ENCODE measurements at regions not wholly inside any gene's neighbourhood (a gene's known extent, or its start where the extent isn't known, plus 50 kb on each side); places are given as distances from the start of the nearest gene placed in this dataset.

DNA sequence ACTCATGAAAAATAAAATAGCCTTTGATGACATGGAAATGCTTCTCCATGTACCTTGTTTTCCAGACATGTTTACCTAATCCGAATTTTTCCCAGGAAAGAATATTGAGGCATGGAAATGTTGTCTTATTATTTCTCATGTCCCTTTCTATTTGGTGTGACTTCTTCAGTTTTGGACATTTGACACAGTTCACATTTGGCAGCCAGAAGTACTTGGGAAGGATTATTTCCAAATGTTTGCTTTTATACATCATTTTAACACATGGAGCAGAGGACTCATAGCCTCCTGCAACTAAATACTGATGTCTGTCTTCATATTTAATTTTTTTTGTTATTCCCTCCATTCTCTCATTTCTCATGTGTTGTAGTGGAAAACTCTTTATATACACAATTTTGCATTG, 94.3 kb downstream of the POSTN start:
- no peaks in the 10 kb centered on the region for H3K27me3 Mint-ChIP-seq (ENCODE audit: insufficient read depth, low read depth, poor library complexity)
- no peaks in the 10 kb centered on the region; the same call in 2 of the 3 replicates for H3K4me1 Mint-ChIP-seq
- DNase-seq (ENCODE audit: low spot score) (no peak), ATAC-seq (no peak)
- no peak overlapping the region for H3K27ac ChIP-seq (ENCODE audit: low read depth)
- no peaks in the 10 kb centered on the region for H3F3A ChIP-seq (replicated peaks; ENCODE audit: low read depth)
- no peak overlapping the region for H3K4me3 ChIP-seq
- H3K4me3 Mint-ChIP-seq, result no peak overlapping the region
- no peaks in the 10 kb centered on the region for H4K20me1 ChIP-seq (replicated peaks; ENCODE audit: insufficient read depth)
- H3K36me3 Mint-ChIP-seq (ENCODE audit: low read depth), result peaks cover 2% of the 10 kb centered on the region; the same call in 1 of the 3 replicates
- no peaks in the 10 kb centered on the region; the same call in 1 of the 3 replicates for H3K9me3 Mint-ChIP-seq
- no peaks in the 10 kb centered on the region for H3K27me3 ChIP-seq (ENCODE audit: insufficient read depth)
- no peak overlapping the region for H3K27ac Mint-ChIP-seq
- H3K9me2 ChIP-seq (ENCODE audit: insufficient read depth), result no peaks in the 10 kb centered on the region
- H3K79me2 ChIP-seq (replicated peaks; ENCODE audit: insufficient read depth), result no peaks in the 10 kb centered on the region
- TF ChIP-seq, protein P1, sequence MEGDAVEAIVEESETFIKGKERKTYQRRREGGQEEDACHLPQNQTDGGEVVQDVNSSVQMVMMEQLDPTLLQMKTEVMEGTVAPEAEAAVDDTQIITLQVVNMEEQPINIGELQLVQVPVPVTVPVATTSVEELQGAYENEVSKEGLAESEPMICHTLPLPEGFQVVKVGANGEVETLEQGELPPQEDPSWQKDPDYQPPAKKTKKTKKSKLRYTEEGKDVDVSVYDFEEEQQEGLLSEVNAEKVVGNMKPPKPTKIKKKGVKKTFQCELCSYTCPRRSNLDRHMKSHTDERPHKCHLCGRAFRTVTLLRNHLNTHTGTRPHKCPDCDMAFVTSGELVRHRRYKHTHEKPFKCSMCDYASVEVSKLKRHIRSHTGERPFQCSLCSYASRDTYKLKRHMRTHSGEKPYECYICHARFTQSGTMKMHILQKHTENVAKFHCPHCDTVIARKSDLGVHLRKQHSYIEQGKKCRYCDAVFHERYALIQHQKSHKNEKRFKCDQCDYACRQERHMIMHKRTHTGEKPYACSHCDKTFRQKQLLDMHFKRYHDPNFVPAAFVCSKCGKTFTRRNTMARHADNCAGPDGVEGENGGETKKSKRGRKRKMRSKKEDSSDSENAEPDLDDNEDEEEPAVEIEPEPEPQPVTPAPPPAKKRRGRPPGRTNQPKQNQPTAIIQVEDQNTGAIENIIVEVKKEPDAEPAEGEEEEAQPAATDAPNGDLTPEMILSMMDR (conservative IDR thresholded peaks at IDR 0.05; ENCODE audit: low read depth in 2 of 2), result no peak
- no peak for TF ChIP-seq EZH2 (IDR thresholded peaks at IDR 0.05; ENCODE audit: low read depth, unreplicated experiment)
- TF ChIP-seq, protein P2, sequence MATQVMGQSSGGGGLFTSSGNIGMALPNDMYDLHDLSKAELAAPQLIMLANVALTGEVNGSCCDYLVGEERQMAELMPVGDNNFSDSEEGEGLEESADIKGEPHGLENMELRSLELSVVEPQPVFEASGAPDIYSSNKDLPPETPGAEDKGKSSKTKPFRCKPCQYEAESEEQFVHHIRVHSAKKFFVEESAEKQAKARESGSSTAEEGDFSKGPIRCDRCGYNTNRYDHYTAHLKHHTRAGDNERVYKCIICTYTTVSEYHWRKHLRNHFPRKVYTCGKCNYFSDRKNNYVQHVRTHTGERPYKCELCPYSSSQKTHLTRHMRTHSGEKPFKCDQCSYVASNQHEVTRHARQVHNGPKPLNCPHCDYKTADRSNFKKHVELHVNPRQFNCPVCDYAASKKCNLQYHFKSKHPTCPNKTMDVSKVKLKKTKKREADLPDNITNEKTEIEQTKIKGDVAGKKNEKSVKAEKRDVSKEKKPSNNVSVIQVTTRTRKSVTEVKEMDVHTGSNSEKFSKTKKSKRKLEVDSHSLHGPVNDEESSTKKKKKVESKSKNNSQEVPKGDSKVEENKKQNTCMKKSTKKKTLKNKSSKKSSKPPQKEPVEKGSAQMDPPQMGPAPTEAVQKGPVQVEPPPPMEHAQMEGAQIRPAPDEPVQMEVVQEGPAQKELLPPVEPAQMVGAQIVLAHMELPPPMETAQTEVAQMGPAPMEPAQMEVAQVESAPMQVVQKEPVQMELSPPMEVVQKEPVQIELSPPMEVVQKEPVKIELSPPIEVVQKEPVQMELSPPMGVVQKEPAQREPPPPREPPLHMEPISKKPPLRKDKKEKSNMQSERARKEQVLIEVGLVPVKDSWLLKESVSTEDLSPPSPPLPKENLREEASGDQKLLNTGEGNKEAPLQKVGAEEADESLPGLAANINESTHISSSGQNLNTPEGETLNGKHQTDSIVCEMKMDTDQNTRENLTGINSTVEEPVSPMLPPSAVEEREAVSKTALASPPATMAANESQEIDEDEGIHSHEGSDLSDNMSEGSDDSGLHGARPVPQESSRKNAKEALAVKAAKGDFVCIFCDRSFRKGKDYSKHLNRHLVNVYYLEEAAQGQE (IDR thresholded peaks at IDR 0.05; ENCODE audit: unreplicated experiment), result no peak
- TF ChIP-seq STAT1 (IDR thresholded peaks at IDR 0.05; ENCODE audit: unreplicated experiment), result no peak
- TF ChIP-seq ZNF114 (CRISPR knock-in tag; IDR thresholded peaks at IDR 0.05), result no peak
- no peak for TF ChIP-seq JUNB (IDR thresholded peaks at IDR 0.05; ENCODE audit: unreplicated experiment)
- no peak overlapping the region for H3K4me2 ChIP-seq
- no peak overlapping the region for H2AFZ ChIP-seq
- no peaks in the 10 kb centered on the region for H3K36me3 ChIP-seq (ENCODE audit: insufficient read depth)
- no peaks in the 10 kb centered on the region for H3K4me1 ChIP-seq (ENCODE audit: insufficient read depth)

DNA sequence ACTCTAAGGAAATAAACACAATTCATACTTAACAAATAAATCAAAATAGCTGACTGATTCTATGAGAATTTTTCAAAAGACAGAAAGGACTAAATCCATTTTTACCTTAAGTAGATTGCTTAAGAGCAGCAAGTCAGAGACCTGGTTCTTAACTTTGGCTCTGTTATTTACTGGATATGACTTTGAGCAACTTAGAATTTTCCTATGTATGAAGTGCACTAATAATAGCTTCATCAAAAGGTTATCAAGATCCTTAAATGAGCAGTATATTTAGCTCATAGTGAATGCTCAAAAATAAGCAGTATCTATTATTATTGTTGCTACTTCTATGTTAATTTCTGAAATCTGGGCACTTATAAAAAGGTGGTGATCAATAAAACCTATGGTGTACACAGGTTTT, 95.3 kb downstream of the POSTN start:
- DNase-seq (ENCODE audit: low spot score) (no peak), ATAC-seq (no peak)
- no peak overlapping the region for H3K4me3 Mint-ChIP-seq
- H3K36me3 Mint-ChIP-seq (ENCODE audit: low read depth), result peaks cover 2% of the 10 kb centered on the region; the same call in 1 of the 3 replicates
- no peaks in the 10 kb centered on the region for H3F3A ChIP-seq (replicated peaks; ENCODE audit: low read depth)
- no peak overlapping the region for H3K4me3 ChIP-seq
- H2AFZ ChIP-seq, result no peak overlapping the region
- H3K27ac Mint-ChIP-seq, result no peak overlapping the region
- H3K9me3 Mint-ChIP-seq, result no peaks in the 10 kb centered on the region; the same call in 1 of the 3 replicates
- H3K36me3 ChIP-seq (ENCODE audit: insufficient read depth), result no peaks in the 10 kb centered on the region
- H3K4me1 ChIP-seq (ENCODE audit: insufficient read depth), result no peaks in the 10 kb centered on the region
- no peaks in the 10 kb centered on the region for H3K79me2 ChIP-seq (replicated peaks; ENCODE audit: insufficient read depth)
- no peaks in the 10 kb centered on the region; the same call in 2 of the 3 replicates for H3K4me1 Mint-ChIP-seq
- H3K27ac ChIP-seq (ENCODE audit: low read depth), result no peak overlapping the region
- no peaks in the 10 kb centered on the region for H4K20me1 ChIP-seq (replicated peaks; ENCODE audit: insufficient read depth)
- H3K9me2 ChIP-seq (ENCODE audit: insufficient read depth), result no peaks in the 10 kb centered on the region
- no peaks in the 10 kb centered on the region for H3K27me3 Mint-ChIP-seq (ENCODE audit: insufficient read depth, low read depth, poor library complexity)
- no peak overlapping the region for H3K4me2 ChIP-seq
- no peaks in the 10 kb centered on the region for H3K27me3 ChIP-seq (ENCODE audit: insufficient read depth)
- TF ChIP-seq EZH2 (IDR thresholded peaks at IDR 0.05; ENCODE audit: low read depth, unreplicated experiment) (no peak), ZNF331 (CRISPR knock-in tag; IDR thresholded peaks at IDR 0.05; ENCODE audit: low read depth) (no peak), POLR2AphosphoS5 (IDR thresholded peaks at IDR 0.05; ENCODE audit: low read depth) (no peak)
- TF ChIP-seq, protein P3, sequence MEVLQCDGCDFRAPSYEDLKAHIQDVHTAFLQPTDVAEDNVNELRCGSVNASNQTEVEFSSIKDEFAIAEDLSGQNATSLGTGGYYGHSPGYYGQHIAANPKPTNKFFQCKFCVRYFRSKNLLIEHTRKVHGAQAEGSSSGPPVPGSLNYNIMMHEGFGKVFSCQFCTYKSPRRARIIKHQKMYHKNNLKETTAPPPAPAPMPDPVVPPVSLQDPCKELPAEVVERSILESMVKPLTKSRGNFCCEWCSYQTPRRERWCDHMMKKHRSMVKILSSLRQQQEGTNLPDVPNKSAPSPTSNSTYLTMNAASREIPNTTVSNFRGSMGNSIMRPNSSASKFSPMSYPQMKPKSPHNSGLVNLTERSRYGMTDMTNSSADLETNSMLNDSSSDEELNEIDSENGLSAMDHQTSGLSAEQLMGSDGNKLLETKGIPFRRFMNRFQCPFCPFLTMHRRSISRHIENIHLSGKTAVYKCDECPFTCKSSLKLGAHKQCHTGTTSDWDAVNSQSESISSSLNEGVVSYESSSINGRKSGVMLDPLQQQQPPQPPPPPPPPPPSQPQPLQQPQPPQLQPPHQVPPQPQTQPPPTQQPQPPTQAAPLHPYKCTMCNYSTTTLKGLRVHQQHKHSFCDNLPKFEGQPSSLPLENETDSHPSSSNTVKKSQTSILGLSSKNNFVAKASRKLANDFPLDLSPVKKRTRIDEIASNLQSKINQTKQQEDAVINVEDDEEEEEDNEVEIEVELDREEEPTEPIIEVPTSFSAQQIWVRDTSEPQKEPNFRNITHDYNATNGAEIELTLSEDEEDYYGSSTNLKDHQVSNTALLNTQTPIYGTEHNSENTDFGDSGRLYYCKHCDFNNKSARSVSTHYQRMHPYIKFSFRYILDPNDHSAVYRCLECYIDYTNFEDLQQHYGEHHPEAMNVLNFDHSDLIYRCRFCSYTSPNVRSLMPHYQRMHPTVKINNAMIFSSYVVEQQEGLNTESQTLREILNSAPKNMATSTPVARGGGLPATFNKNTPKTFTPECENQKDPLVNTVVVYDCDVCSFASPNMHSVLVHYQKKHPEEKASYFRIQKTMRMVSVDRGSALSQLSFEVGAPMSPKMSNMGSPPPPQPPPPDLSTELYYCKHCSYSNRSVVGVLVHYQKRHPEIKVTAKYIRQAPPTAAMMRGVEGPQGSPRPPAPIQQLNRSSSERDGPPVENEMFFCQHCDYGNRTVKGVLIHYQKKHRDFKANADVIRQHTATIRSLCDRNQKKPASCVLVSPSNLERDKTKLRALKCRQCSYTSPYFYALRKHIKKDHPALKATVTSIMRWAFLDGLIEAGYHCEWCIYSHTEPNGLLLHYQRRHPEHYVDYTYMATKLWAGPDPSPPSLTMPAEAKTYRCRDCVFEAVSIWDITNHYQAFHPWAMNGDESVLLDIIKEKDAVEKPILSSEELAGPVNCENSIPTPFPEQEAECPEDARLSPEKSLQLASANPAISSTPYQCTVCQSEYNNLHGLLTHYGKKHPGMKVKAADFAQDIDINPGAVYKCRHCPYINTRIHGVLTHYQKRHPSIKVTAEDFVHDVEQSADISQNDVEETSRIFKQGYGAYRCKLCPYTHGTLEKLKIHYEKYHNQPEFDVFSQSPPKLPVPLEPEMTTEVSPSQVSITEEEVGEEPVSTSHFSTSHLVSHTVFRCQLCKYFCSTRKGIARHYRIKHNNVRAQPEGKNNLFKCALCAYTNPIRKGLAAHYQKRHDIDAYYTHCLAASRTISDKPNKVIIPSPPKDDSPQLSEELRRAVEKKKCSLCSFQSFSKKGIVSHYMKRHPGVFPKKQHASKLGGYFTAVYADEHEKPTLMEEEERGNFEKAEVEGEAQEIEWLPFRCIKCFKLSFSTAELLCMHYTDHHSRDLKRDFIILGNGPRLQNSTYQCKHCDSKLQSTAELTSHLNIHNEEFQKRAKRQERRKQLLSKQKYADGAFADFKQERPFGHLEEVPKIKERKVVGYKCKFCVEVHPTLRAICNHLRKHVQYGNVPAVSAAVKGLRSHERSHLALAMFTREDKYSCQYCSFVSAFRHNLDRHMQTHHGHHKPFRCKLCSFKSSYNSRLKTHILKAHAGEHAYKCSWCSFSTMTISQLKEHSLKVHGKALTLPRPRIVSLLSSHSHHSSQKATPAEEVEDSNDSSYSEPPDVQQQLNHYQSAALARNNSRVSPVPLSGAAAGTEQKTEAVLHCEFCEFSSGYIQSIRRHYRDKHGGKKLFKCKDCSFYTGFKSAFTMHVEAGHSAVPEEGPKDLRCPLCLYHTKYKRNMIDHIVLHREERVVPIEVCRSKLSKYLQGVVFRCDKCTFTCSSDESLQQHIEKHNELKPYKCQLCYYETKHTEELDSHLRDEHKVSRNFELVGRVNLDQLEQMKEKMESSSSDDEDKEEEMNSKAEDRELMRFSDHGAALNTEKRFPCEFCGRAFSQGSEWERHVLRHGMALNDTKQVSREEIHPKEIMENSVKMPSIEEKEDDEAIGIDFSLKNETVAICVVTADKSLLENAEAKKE (CRISPR knock-in tag; IDR thresholded peaks at IDR 0.05), result no peak

Measured in GM23338 (cell line).